ENCODE measurements at regions not wholly inside any gene's neighbourhood (a gene's known extent, or its start where the extent isn't known, plus 50 kb on each side); places are given as distances from the start of the nearest gene placed in this dataset.

DNA sequence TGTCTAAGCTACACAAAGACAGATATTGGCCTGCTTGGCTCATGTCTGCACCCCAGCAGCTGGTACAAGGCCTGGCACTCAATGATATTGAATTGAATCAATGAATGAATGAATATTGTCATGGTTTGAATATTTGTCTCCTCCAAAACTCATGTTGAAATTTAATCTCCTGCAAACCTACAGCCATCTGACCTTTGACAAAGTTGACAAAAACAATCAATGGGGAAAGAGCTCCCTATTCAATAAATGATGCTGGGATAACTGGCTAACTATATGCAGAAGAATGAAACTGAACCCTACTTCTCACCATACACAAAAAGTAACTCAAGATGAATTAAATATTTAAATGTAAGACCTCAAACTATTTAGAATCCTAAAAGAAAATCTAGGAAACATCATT, 144.7 kb downstream of the CYP26A1 start:
- TF ChIP-seq, protein P1, sequence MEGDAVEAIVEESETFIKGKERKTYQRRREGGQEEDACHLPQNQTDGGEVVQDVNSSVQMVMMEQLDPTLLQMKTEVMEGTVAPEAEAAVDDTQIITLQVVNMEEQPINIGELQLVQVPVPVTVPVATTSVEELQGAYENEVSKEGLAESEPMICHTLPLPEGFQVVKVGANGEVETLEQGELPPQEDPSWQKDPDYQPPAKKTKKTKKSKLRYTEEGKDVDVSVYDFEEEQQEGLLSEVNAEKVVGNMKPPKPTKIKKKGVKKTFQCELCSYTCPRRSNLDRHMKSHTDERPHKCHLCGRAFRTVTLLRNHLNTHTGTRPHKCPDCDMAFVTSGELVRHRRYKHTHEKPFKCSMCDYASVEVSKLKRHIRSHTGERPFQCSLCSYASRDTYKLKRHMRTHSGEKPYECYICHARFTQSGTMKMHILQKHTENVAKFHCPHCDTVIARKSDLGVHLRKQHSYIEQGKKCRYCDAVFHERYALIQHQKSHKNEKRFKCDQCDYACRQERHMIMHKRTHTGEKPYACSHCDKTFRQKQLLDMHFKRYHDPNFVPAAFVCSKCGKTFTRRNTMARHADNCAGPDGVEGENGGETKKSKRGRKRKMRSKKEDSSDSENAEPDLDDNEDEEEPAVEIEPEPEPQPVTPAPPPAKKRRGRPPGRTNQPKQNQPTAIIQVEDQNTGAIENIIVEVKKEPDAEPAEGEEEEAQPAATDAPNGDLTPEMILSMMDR (IDR thresholded peaks at IDR 0.05): no peak
- TF ChIP-seq POLR2A (IDR thresholded peaks at IDR 0.05): no peak

All from breast epithelium (tissue), 3 donors.